ENCODE measurements at regions not wholly inside any gene's neighbourhood (a gene's known extent, or its start where the extent isn't known, plus 50 kb on each side); places are given as distances from the start of the nearest gene placed in this dataset.

- no peak for TF ChIP-seq CTCF (IDR thresholded peaks at IDR 0.05; ENCODE audit: insufficient read depth, low read length, poor library complexity, severe bottlenecking)
These were observed 651.5 kb downstream of the FSCB start for GRCh38 chr14:43855556-43855955.

GRCh38 chr14:43853541-43853940 lies 653.5 kb downstream of the FSCB start:
- Histone ChIP-seq H3K4me3 (replicated peaks; ENCODE audit: low read depth, low read length) (no peak overlapping the region), H3K27me3 (replicated peaks; ENCODE audit: control insufficient read depth, insufficient read depth, low read length) (no peaks in the 10 kb centered on the region), H3K36me3 (ENCODE audit: control insufficient read depth, insufficient read depth, low read length) (no peaks in the 10 kb centered on the region)
- no peak for TF ChIP-seq CTCF (IDR thresholded peaks at IDR 0.05; ENCODE audit: insufficient read depth, low read length, poor library complexity, severe bottlenecking)
- DNase-seq (ENCODE audit: extremely low read depth, insufficient read length) = no peak

More at GRCh38 chr14:43855556-43855955, 651.5 kb downstream of the FSCB start:
- Histone ChIP-seq H3K27me3 (replicated peaks; ENCODE audit: control insufficient read depth, insufficient read depth, low read length) (no peaks in the 10 kb centered on the region), H3K4me3 (replicated peaks; ENCODE audit: low read depth, low read length) (no peak overlapping the region), H3K36me3 (ENCODE audit: control insufficient read depth, insufficient read depth, low read length) (no peaks in the 10 kb centered on the region)
- DNase-seq (ENCODE audit: extremely low read depth, insufficient read length) = no peak

- Histone ChIP-seq H3K36me3 (ENCODE audit: control insufficient read depth, insufficient read depth, low read length) (no peaks in the 10 kb centered on the region), H3K27me3 (replicated peaks; ENCODE audit: control insufficient read depth, insufficient read depth, low read length) (no peaks in the 10 kb centered on the region), H3K4me3 (replicated peaks; ENCODE audit: low read depth, low read length) (no peak overlapping the region)
- no peak for TF ChIP-seq CTCF (IDR thresholded peaks at IDR 0.05; ENCODE audit: insufficient read depth, low read length, poor library complexity, severe bottlenecking)
- no peak for DNase-seq (ENCODE audit: extremely low read depth, insufficient read length)
These were observed 703.9 kb downstream of the FSCB start for GRCh38 chr14:43803076-43803689.

GRCh38 chr14:43795600-43796228 lies 711.4 kb downstream of the FSCB start:
- DNase-seq (ENCODE audit: extremely low read depth, insufficient read length) = no peak
- TF ChIP-seq CTCF (IDR thresholded peaks at IDR 0.05; ENCODE audit: insufficient read depth, low read length, poor library complexity, severe bottlenecking) = no peak
- H3K4me3 ChIP-seq (replicated peaks; ENCODE audit: low read depth, low read length) = no peak overlapping the region

GRCh38 chr14:43793579-43793978 lies 713.5 kb downstream of the FSCB start:
- H3K4me3 ChIP-seq (replicated peaks; ENCODE audit: low read depth, low read length) = no peak overlapping the region
- no peaks in the 10 kb centered on the region for H3K36me3 ChIP-seq (ENCODE audit: control insufficient read depth, insufficient read depth, low read length)
- no peak for TF ChIP-seq CTCF (IDR thresholded peaks at IDR 0.05; ENCODE audit: insufficient read depth, low read length, poor library complexity, severe bottlenecking)
- no peaks in the 10 kb centered on the region for H3K27me3 ChIP-seq (replicated peaks; ENCODE audit: control insufficient read depth, insufficient read depth, low read length)
- DNase-seq (ENCODE audit: extremely low read depth, insufficient read length) = no peak

More at GRCh38 chr14:43795600-43796228, 711.4 kb downstream of the FSCB start:
- Histone ChIP-seq H3K36me3 (ENCODE audit: control insufficient read depth, insufficient read depth, low read length) (no peaks in the 10 kb centered on the region), H3K27me3 (replicated peaks; ENCODE audit: control insufficient read depth, insufficient read depth, low read length) (no peaks in the 10 kb centered on the region)

Measured in GM06990 (cell line).